HG02884 (cell line): ENCODE measurements at regions not wholly inside any gene's neighbourhood (a gene's known extent, or its start where the extent isn't known, plus 50 kb on each side); places are given as distances from the start of the nearest gene placed in this dataset.

Source experiments
- ATAC-seq: cut with Tn5 transposase; IDR thresholded peaks from one replicate; pipeline ENCODE4 v1.9.1; 2021; ENCODE audit warnings: mild to moderate bottlenecking, moderate library complexity; ENCODE audit not compliant: unreplicated experiment

GRCh38 chr2:174022431-174022830 lies 57.3 kb upstream of the SP3 start:
- ATAC-seq, result no peak

- ATAC-seq, result peak; percentile 66
These were observed 55.9 kb upstream of the SP3 start for GRCh38 chr2:174020926-174021662.

GRCh38 chr2:174020026-174020425 lies 54.9 kb upstream of the SP3 start:
- ATAC-seq, result no peak

DNA sequence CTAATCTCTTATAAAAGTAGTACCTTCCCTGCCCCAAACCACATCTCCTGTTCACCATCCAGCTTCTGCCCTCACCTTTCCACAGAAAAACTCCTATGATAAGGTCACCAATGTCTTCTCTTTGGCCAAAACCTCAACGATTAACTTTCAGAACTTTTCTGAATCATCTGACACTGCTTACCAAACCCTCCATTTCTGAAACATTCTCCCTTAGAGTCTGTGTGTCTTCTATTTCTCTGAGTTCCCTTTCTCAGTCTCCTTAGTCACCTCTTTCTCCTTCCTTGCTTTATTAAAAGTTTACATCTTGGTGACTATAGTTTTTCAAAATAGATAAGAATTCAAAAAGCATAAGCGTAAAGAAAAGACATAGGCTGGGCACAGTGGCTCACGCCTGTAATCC lies 51.3 kb upstream of the SP3 start:
- no peak for ATAC-seq

DNA sequence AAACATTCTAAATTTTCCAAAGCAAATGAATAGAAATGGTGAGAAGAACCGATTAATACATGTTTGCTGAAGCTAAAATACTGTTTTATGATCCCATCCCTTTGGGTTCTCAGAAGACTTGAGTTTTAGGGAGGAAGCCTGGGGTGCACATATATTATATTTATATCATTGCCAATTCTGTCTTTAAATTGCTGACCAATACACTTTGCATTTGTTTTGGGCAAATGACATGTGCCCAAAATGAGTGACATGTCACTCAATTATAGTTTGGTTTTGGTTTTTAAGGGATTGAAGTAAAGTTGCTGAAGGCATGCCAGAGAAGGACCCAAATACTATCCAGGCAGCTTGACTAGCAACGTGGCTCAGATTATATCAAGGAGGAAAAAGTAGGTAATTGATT lies 50.3 kb upstream of the SP3 start:
- ATAC-seq, result no peak
